ENCODE measurements at regions not wholly inside any gene's neighbourhood (a gene's known extent, or its start where the extent isn't known, plus 50 kb on each side); places are given as distances from the start of the nearest gene placed in this dataset.

DNA sequence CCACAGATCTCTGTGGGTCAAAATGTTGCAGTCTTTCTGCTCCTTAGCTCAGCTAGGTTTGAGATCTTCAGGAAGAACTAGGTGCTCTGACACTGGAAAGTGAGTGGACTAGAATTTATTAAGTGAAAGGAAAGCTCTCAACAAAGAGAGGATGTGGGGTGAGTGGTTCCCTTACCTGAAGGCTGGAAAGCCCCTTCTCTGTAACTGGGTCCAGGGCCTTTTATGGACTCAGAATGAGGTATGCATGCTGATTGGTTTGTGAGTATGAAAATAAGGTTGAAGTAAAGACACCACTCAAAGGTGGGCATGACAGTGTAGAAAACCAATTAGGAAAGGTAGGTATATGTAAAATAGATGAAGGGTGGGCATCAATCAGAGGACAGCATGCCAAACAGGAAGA is 485.5 kb downstream of the CD109 start:
- ATAC-seq, result no peak

DNA sequence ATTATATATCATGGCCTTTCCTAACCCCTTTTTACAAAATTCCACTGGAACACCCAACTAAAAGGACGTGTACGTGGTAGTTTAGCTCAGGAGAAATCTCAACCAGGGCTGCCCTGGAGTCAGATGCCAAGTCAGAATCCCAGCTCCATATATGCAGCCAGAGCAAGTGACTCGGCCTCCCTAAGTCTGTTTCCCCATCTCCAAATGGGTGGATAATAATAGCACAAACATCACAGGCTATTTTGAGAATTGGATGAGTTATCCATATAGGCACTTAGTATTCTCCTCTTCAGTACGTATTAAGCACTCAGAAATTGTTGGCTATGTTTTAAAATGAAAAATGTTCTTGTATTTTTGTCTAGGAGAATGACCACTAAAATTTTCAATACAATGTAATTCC is 481.5 kb downstream of the CD109 start:
- no peak for ATAC-seq
- TF ChIP-seq ZFP3 (CRISPR knock-in tag; IDR thresholded peaks at IDR 0.05) (no peak), OSR1 (CRISPR knock-in tag; IDR thresholded peaks at IDR 0.05) (no peak), ZNF70 (CRISPR knock-in tag; IDR thresholded peaks at IDR 0.05) (no peak), PPARA (CRISPR knock-in tag; IDR thresholded peaks at IDR 0.05; ENCODE audit: borderline replicate concordance) (no peak), CSDC2 (CRISPR knock-in tag; IDR thresholded peaks at IDR 0.05) (no peak)

More for the DNA sequence above, 485.5 kb downstream of the CD109 start:
- TF ChIP-seq, protein P1, sequence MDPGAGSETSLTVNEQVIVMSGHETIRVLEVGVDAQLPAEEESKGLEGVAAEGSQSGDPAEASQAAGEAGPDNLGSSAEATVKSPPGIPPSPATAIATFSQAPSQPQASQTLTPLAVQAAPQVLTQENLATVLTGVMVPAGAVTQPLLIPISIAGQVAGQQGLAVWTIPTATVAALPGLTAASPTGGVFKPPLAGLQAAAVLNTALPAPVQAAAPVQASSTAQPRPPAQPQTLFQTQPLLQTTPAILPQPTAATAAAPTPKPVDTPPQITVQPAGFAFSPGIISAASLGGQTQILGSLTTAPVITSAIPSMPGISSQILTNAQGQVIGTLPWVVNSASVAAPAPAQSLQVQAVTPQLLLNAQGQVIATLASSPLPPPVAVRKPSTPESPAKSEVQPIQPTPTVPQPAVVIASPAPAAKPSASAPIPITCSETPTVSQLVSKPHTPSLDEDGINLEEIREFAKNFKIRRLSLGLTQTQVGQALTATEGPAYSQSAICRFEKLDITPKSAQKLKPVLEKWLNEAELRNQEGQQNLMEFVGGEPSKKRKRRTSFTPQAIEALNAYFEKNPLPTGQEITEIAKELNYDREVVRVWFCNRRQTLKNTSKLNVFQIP (CRISPR knock-in tag; IDR thresholded peaks at IDR 0.05; ENCODE audit: borderline replicate concordance, low read depth), result no peak
- TF ChIP-seq, protein P2, sequence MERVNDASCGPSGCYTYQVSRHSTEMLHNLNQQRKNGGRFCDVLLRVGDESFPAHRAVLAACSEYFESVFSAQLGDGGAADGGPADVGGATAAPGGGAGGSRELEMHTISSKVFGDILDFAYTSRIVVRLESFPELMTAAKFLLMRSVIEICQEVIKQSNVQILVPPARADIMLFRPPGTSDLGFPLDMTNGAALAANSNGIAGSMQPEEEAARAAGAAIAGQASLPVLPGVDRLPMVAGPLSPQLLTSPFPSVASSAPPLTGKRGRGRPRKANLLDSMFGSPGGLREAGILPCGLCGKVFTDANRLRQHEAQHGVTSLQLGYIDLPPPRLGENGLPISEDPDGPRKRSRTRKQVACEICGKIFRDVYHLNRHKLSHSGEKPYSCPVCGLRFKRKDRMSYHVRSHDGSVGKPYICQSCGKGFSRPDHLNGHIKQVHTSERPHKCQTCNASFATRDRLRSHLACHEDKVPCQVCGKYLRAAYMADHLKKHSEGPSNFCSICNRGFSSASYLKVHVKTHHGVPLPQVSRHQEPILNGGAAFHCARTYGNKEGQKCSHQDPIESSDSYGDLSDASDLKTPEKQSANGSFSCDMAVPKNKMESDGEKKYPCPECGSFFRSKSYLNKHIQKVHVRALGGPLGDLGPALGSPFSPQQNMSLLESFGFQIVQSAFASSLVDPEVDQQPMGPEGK (CRISPR knock-in tag; IDR thresholded peaks at IDR 0.05; ENCODE audit: borderline replicate concordance), result no peak

DNA sequence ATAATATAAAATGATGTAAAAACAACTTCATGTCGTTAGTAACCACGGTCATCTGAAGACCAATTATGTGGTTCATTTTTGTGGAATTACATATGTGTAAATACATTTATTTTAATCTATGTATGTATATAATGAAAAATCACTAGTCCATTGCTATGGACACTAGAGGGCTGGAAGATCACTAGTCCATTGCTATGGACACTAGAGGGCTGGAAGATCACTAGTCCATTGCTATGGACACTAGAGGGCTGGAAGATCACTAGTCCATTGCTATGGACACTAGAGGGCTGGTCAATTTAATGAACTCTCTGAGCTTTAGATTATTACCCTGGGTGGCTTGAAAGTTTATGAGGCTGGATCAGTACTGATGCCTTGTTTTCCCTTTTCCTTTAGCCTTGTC is 474.5 kb downstream of the CD109 start:
- ATAC-seq, result peak; percentile 55; the same call in 2 of the 3 replicates

DNA sequence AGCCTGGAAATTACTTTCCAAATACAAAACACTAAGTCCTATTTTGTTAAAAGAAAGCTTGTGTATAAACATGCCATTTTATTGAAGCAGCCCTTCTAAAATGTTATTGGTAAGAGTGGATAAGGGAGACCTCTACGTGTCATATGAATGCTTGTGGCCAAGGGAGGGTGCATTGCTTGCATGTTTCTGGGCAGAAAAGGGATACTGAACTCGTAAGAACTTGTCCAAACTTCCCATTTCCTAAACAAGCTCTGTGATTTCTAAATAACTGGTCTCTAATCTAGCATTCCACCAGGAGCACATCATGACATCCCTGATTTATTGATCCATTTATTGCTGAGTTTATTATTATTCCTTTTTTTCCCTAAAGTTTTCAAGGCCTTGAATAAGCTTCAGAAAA is 474.1 kb downstream of the CD109 start:
- no peak for TF ChIP-seq ARNTL (CRISPR knock-in tag; IDR thresholded peaks at IDR 0.05; ENCODE audit: borderline replicate concordance, low read depth)
- TF ChIP-seq TCF4 (CRISPR knock-in tag; IDR thresholded peaks at IDR 0.05; ENCODE audit: borderline replicate concordance), result no peak
- no peak for TF ChIP-seq ZFP30 (CRISPR knock-in tag; IDR thresholded peaks at IDR 0.05)
- no peak for TF ChIP-seq CSDC2 (CRISPR knock-in tag; IDR thresholded peaks at IDR 0.05)
- TF ChIP-seq, protein P3, sequence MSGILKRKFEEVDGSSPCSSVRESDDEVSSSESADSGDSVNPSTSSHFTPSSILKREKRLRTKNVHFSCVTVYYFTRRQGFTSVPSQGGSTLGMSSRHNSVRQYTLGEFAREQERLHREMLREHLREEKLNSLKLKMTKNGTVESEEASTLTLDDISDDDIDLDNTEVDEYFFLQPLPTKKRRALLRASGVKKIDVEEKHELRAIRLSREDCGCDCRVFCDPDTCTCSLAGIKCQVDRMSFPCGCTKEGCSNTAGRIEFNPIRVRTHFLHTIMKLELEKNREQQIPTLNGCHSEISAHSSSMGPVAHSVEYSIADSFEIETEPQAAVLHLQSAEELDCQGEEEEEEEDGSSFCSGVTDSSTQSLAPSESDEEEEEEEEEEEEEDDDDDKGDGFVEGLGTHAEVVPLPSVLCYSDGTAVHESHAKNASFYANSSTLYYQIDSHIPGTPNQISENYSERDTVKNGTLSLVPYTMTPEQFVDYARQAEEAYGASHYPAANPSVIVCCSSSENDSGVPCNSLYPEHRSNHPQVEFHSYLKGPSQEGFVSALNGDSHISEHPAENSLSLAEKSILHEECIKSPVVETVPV (CRISPR knock-in tag; IDR thresholded peaks at IDR 0.05), result no peak
- TF ChIP-seq ZNF70 (CRISPR knock-in tag; IDR thresholded peaks at IDR 0.05), result no peak
- TF ChIP-seq, protein P1 (CRISPR knock-in tag; IDR thresholded peaks at IDR 0.05; ENCODE audit: borderline replicate concordance, low read depth), result no peak
- TF ChIP-seq, protein P4, sequence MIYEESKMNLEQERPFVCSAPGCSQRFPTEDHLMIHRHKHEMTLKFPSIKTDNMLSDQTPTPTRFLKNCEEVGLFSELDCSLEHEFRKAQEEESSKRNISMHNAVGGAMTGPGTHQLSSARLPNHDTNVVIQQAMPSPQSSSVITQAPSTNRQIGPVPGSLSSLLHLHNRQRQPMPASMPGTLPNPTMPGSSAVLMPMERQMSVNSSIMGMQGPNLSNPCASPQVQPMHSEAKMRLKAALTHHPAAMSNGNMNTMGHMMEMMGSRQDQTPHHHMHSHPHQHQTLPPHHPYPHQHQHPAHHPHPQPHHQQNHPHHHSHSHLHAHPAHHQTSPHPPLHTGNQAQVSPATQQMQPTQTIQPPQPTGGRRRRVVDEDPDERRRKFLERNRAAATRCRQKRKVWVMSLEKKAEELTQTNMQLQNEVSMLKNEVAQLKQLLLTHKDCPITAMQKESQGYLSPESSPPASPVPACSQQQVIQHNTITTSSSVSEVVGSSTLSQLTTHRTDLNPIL (CRISPR knock-in tag; IDR thresholded peaks at IDR 0.05; ENCODE audit: low read depth), result no peak
- TF ChIP-seq ZNF8 (CRISPR knock-in tag; IDR thresholded peaks at IDR 0.05), result no peak
- no peak for TF ChIP-seq RARB (CRISPR knock-in tag; IDR thresholded peaks at IDR 0.05)
- TF ChIP-seq ISL1 (CRISPR knock-in tag; IDR thresholded peaks at IDR 0.05), result no peak
- TF ChIP-seq BACH2 (CRISPR knock-in tag; IDR thresholded peaks at IDR 0.05; ENCODE audit: borderline replicate concordance), result no peak
- TF ChIP-seq, protein P2 (CRISPR knock-in tag; IDR thresholded peaks at IDR 0.05; ENCODE audit: borderline replicate concordance), result no peak
- no peak for TF ChIP-seq ZC3H10 (CRISPR knock-in tag; IDR thresholded peaks at IDR 0.05)
- TF ChIP-seq, protein P5, sequence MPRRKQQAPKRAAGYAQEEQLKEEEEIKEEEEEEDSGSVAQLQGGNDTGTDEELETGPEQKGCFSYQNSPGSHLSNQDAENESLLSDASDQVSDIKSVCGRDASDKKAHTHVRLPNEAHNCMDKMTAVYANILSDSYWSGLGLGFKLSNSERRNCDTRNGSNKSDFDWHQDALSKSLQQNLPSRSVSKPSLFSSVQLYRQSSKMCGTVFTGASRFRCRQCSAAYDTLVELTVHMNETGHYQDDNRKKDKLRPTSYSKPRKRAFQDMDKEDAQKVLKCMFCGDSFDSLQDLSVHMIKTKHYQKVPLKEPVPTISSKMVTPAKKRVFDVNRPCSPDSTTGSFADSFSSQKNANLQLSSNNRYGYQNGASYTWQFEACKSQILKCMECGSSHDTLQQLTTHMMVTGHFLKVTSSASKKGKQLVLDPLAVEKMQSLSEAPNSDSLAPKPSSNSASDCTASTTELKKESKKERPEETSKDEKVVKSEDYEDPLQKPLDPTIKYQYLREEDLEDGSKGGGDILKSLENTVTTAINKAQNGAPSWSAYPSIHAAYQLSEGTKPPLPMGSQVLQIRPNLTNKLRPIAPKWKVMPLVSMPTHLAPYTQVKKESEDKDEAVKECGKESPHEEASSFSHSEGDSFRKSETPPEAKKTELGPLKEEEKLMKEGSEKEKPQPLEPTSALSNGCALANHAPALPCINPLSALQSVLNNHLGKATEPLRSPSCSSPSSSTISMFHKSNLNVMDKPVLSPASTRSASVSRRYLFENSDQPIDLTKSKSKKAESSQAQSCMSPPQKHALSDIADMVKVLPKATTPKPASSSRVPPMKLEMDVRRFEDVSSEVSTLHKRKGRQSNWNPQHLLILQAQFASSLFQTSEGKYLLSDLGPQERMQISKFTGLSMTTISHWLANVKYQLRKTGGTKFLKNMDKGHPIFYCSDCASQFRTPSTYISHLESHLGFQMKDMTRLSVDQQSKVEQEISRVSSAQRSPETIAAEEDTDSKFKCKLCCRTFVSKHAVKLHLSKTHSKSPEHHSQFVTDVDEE (CRISPR knock-in tag; IDR thresholded peaks at IDR 0.05), result no peak
- TF ChIP-seq PPARA (CRISPR knock-in tag; IDR thresholded peaks at IDR 0.05; ENCODE audit: borderline replicate concordance), result no peak
- TF ChIP-seq TOX (CRISPR knock-in tag; IDR thresholded peaks at IDR 0.05; ENCODE audit: borderline replicate concordance), result no peak
- TF ChIP-seq ZFP3 (CRISPR knock-in tag; IDR thresholded peaks at IDR 0.05), result no peak
- ATAC-seq, result 0 out of 3 replicates have a peak, but pooled peaks have one; percentile 24

Data from SK-N-SH treated with all-trans-retinoic acid at 6 μM for 48 hours (cell line).